Right hindlimb (tissue), 1 donor: ENCODE measurements at regions not wholly inside any gene's neighbourhood (a gene's known extent, or its start where the extent isn't known, plus 50 kb on each side); places are given as distances from the start of the nearest gene placed in this dataset.

Experiments used
- DNase-seq: peaks from one replicate; pipeline ENCODE4 v3.0.0-alpha.2; 2018

DNA sequence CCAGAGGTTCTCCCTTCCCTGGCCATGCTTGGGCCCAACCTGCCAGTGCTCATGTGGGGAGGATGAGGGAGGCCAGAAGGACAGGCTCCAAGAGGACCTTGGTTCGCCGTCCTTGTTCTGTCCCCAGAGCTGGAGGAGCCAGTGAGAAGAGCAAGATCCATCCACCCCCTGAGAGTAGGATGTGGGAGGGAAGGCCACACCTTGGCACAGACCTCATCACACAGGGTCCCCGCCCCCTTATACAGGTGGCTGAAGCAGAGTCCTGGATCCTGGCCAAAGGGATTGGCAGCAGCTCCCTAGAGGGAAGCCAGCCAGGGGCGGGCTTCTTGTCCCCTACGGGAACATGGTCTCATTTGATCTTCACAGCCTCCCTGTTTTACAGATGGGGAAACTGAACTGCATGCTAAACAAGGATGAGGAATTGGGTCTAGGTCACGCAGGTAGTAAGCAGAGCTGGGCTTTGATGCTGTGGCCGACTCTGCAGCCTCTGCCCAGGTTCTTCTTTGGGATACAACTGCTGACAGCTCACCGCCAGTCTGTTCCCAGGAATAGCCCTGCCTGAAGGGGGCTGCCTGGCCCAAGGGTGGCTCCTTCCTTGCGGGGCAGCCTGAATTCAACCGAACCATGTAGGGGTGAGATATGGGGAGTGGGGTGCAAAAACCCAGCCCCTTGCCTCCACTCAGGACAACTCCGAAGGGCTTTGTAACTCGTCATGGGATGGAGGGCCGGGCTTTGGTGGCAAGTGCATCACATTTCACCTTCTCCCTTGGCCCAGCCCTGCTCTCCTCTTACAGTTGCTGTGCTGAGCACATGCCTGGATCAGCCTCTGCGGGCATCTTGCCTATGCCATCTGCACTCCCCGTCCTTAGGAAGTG, 62.2 kb upstream of the KDM7A start:
- DNase-seq = no peak

GRCh38 chr7:140237390-140237789, 60.6 kb upstream of the KDM7A start:
- no peak for DNase-seq

GRCh38 chr7:140236626-140237025, 59.8 kb upstream of the KDM7A start:
- no peak for DNase-seq

DNA sequence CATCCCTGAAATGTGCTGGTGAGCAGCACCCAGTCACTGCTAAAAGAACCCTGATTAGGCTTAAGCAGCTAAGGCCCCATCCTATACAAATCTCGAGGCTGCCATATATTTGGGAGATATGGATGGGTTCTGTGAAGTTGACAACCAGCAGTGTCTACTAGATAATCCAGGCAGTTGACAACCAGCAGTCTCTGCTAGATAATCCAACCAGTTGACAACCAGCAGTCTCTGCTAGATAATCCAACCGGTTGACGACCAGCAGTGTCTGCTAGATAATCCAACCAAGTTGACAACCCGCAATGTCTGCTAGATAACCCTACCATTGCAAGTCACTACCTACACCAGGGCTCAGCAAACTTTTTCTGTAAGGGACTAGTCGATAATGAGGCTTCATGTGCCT, 58.3 kb upstream of the KDM7A start:
- no peak for DNase-seq

GRCh38 chr7:140232957-140233917, 56.5 kb upstream of the KDM7A start:
- no peak for DNase-seq

- DNase-seq = no peak
These were observed 55.1 kb upstream of the KDM7A start for GRCh38 chr7:140231771-140232491.

- peak; percentile 54 for DNase-seq
These were observed 54.3 kb upstream of the KDM7A start for GRCh38 chr7:140230861-140231770.

GRCh38 chr7:140230516-140230860, 53.7 kb upstream of the KDM7A start:
- peak; percentile 51 for DNase-seq

- no peak for DNase-seq
These were observed 53.1 kb upstream of the KDM7A start for GRCh38 chr7:140229591-140230515.

- no peak for DNase-seq
These were observed 52.3 kb upstream of the KDM7A start for GRCh38 chr7:140229101-140229525.
